SU-DHL-6 (cell line): ENCODE measurements at regions not wholly inside any gene's neighbourhood (a gene's known extent, or its start where the extent isn't known, plus 50 kb on each side); places are given as distances from the start of the nearest gene placed in this dataset.

Experiments
- H2AFZ ChIP-seq: fragments of 200-600 bp; sonication (generic); 2 replicates; pipeline ENCODE4 v1.6.1; 2014; ENCODE audit warnings: low read depth, mild to moderate bottlenecking, moderate library complexity, mixed read lengths, antibody characterized with exemption, low read length; ENCODE audit not compliant: severe bottlenecking
- H3F3A ChIP-seq: fragments of 200-600 bp; shearing (Covaris generic); 2 replicates; pipeline ENCODE4 v1.6.0; 2016; ENCODE audit warnings: antibody characterized with exemption, mild to moderate bottlenecking; ENCODE audit not compliant: insufficient read depth
- H3K27ac ChIP-seq: fragments of 200-600 bp; sonication (generic); 2 replicates; pipeline ENCODE4 v1.5.1; 2016; ENCODE audit warnings: low read depth, mild to moderate bottlenecking, low read length, moderate library complexity, mixed read lengths
- H3K27me3 ChIP-seq: fragments of 200-600 bp; sonication (generic), shearing (Covaris generic); 2 replicates; pipeline ENCODE4 v1.6.0; 2014; ENCODE audit warnings: mild to moderate bottlenecking, low read length
- H3K36me3 ChIP-seq: fragments of 200-600 bp; sonication (generic); 2 replicates; pipeline ENCODE4 v1.6.1; 2014; ENCODE audit warnings: mild to moderate bottlenecking, low read length, mixed read lengths
- H3K4me2 ChIP-seq: fragments of 300-600, 200-600 bp; shearing (Covaris generic), sonication (generic); 2 replicates; pipeline ENCODE4 v1.6.0; 2014; ENCODE audit warnings: low read length, low read depth, mild to moderate bottlenecking; ENCODE audit not compliant: poor library complexity, severe bottlenecking
- H3K4me3 ChIP-seq: fragments of 200-600 bp; sonication (generic); 2 replicates; pipeline ENCODE4 v1.5.1; 2014; ENCODE audit warnings: antibody characterized with exemption, low read length, mild to moderate bottlenecking, mixed read lengths; ENCODE audit not compliant: insufficient read depth, poor library complexity, severe bottlenecking
- H3K79me2 ChIP-seq: fragments of 200-600 bp; sonication (generic); 2 replicates; pipeline ENCODE4 v1.6.1; 2014; ENCODE audit warnings: mild to moderate bottlenecking, low read length, moderate library complexity; ENCODE audit not compliant: insufficient read depth
- H3K9ac ChIP-seq: fragments of 200-600 bp; sonication (generic); 2 replicates; pipeline ENCODE4 v1.7.0; 2014; ENCODE audit warnings: mild to moderate bottlenecking, low read length
- H3K9me2 ChIP-seq: fragments of 200-600 bp; sonication (generic); replicated peaks from 2 replicates; pipeline ENCODE4 v1.6.1; 2014; ENCODE audit warnings: low read length; ENCODE audit not compliant: insufficient read depth
- H3K9me3 ChIP-seq: fragments of 200-600 bp; sonication (generic); 2 replicates; pipeline ENCODE4 v1.6.1; 2014; ENCODE audit warnings: low read length, mixed read lengths; ENCODE audit not compliant: insufficient read depth
- H4K20me1 ChIP-seq: fragments of 200-600 bp; sonication (generic); 2 replicates; pipeline ENCODE4 v1.6.1; 2014; ENCODE audit warnings: low read depth, mild to moderate bottlenecking, antibody characterized with exemption, low read length, moderate library complexity, mixed read lengths
- EZH2phosphoT487 ChIP-seq: fragments of 200-600 bp; sonication (generic), shearing (Covaris generic); conservative IDR thresholded peaks from 2 replicates; pipeline ENCODE4 v1.6.1; 2018; ENCODE audit warnings: mild to moderate bottlenecking, antibody characterized with exemption, low read length, moderate library complexity, mixed read lengths
- TF ChIP-seq, protein P1 (sequence below): fragments of 200-600 bp; sonication (generic); IDR thresholded peaks from one replicate; pipeline ENCODE4 v1.5.1; 2017; ENCODE audit warnings: antibody characterized with exemption, mild to moderate bottlenecking, low read length, moderate library complexity; ENCODE audit not compliant: insufficient read depth, poor library complexity, severe bottlenecking

DNA sequence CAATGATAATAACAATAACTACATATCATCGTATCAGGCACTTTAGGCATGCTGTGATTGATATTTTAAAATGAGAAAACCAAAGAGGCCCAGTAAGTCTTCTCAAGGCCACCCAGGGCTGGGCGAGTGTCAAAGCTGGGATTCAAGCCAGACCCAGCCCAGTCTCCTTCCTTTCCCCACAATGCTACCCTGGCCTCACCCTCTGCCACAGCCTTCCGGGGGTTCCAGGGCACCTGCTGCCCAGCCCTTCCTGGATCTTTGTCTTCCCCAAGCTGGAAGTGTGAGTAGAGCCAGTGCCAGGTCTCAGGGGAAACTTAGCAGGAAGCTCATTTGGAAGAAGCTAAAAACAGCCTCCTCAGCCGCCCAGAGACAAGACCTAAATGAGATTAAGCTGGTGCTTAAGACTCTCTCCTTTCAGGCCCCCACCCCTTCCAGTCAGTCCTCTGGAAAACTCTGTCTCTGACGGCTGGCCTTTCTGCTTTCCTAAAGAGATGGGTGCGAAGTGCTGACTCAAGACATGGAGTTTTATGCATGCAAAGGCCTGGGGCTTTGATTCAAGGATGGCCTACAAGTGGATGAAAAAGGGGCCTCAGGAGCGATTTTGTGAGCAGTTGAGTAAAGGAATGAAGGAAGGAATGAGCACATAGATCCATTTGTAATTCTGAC lies 184.2 kb downstream of the KCNA5 start:
- H3K27ac ChIP-seq: no peak overlapping the region
- TF ChIP-seq EZH2phosphoT487: no peak
- TF ChIP-seq, protein P1, sequence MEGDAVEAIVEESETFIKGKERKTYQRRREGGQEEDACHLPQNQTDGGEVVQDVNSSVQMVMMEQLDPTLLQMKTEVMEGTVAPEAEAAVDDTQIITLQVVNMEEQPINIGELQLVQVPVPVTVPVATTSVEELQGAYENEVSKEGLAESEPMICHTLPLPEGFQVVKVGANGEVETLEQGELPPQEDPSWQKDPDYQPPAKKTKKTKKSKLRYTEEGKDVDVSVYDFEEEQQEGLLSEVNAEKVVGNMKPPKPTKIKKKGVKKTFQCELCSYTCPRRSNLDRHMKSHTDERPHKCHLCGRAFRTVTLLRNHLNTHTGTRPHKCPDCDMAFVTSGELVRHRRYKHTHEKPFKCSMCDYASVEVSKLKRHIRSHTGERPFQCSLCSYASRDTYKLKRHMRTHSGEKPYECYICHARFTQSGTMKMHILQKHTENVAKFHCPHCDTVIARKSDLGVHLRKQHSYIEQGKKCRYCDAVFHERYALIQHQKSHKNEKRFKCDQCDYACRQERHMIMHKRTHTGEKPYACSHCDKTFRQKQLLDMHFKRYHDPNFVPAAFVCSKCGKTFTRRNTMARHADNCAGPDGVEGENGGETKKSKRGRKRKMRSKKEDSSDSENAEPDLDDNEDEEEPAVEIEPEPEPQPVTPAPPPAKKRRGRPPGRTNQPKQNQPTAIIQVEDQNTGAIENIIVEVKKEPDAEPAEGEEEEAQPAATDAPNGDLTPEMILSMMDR: no peak
- H3K27me3 ChIP-seq: no peaks in the 10 kb centered on the region

DNA sequence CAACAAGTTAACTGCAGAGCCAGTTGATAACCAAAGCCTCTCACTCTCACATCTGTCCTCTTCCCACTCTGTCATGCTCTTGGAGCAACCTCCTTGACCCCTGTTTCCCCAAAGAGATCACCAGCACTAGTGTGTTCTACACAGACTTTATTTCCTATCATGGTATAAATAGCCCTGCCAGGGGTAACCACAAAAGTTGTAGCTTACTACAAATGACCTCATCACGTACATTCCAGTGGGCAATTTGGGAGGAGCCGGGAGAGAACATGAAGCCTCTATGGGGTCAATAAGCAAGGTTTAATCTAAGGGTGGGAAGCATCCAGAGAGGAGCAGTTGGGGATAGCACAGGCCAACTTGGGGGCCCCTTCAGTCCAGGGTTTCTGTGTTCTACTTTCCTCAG lies 186.5 kb downstream of the KCNA5 start:
- TF ChIP-seq EZH2phosphoT487: no peak
- TF ChIP-seq, protein P1: no peak
- no peaks in the 10 kb centered on the region for H3K9me2 ChIP-seq
- H3K36me3 ChIP-seq: no peaks in the 10 kb centered on the region
- no peak overlapping the region for H3K27ac ChIP-seq
- H3K4me3 ChIP-seq: no peak overlapping the region
- H2AFZ ChIP-seq: no peak overlapping the region
- H3K4me2 ChIP-seq: no peak overlapping the region
- H3K9ac ChIP-seq: no peak overlapping the region
- no peaks in the 10 kb centered on the region for H4K20me1 ChIP-seq
- H3K79me2 ChIP-seq: no peaks in the 10 kb centered on the region
- H3F3A ChIP-seq: no peaks in the 10 kb centered on the region
- no peaks in the 10 kb centered on the region for H3K27me3 ChIP-seq
- no peaks in the 10 kb centered on the region for H3K9me3 ChIP-seq

More for the DNA sequence above, 184.2 kb downstream of the KCNA5 start:
- H2AFZ ChIP-seq: no peak overlapping the region
- H3K79me2 ChIP-seq: no peaks in the 10 kb centered on the region
- no peaks in the 10 kb centered on the region for H3K9me3 ChIP-seq
- H3K36me3 ChIP-seq: no peaks in the 10 kb centered on the region
- no peak overlapping the region for H3K9ac ChIP-seq
- H3K4me3 ChIP-seq: no peak overlapping the region
- no peak overlapping the region for H3K4me2 ChIP-seq
- H3K9me2 ChIP-seq: no peaks in the 10 kb centered on the region
- H4K20me1 ChIP-seq: no peaks in the 10 kb centered on the region
- no peaks in the 10 kb centered on the region for H3F3A ChIP-seq

DNA sequence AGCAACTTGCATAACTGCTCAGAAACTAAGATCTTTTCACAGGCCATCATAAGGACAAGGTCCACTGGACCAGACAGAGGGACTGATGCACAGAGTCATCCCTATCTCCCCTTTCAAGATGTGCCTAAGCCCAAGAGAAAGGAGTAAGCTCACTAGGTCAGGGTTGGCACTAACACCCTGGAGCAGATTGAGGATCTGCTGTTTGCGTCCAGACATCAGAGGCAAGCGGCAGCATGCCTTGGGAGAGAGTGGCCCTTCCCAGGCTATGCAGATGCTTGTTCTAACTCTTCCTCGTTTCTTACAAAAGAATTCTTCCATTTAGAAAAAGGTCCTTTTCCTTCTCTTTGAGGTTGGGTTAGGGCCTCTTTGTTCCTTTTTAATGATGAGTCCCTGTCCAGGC lies 187.2 kb downstream of the KCNA5 start:
- H4K20me1 ChIP-seq: no peaks in the 10 kb centered on the region
- H3K27ac ChIP-seq: no peak overlapping the region
- no peaks in the 10 kb centered on the region for H3K27me3 ChIP-seq
- H3K9me2 ChIP-seq: no peaks in the 10 kb centered on the region
- no peak overlapping the region for H3K9ac ChIP-seq
- no peaks in the 10 kb centered on the region for H3K36me3 ChIP-seq
- no peak overlapping the region for H3K4me2 ChIP-seq
- H3K4me3 ChIP-seq: no peak overlapping the region
- H3F3A ChIP-seq: no peaks in the 10 kb centered on the region
- TF ChIP-seq, protein P1: no peak
- TF ChIP-seq EZH2phosphoT487: no peak
- no peak overlapping the region for H2AFZ ChIP-seq
- H3K79me2 ChIP-seq: no peaks in the 10 kb centered on the region
- no peaks in the 10 kb centered on the region for H3K9me3 ChIP-seq
